Activated CD8-positive, alpha-beta T cell treated with anti-CD3 and anti-CD28 coated beads for 36 hours (primary cell): ENCODE measurements at regions not wholly inside any gene's neighbourhood (a gene's known extent, or its start where the extent isn't known, plus 50 kb on each side); places are given as distances from the start of the nearest gene placed in this dataset.

Source experiments
- ATAC-seq: fragments of 200-7000 bp; cut with Tn5 transposase; one replicate; pipeline ENCODE4 v1.10.0; 2021; ENCODE audit warnings: mild to moderate bottlenecking, moderate library complexity
- CTCF ChIA-PET: fragments of 350-600 bp; sonication (Branson Sonifier 250); formaldehyde crosslinking; loops from one replicate; lab custom pipeline; 2021; ENCODE audit warnings: antibody characterized with exemption; lab: Charles Lee
- POLR2A ChIA-PET: fragments of 350-600 bp; sonication (Branson Sonifier 250); formaldehyde crosslinking; loops from one replicate; lab custom pipeline; 2021; ENCODE audit warnings: antibody characterized with exemption; lab: Charles Lee
- DNase-seq: peaks from one replicate; pipeline ENCODE4 v3.0.0-alpha.2; 2020
- H3K27ac Mint-ChIP-seq: one replicate; pipeline ENCODE4 v1.8.0; 2021; ENCODE audit warnings: mild to moderate bottlenecking, mixed read lengths
- H3K27me3 Mint-ChIP-seq: one replicate; pipeline ENCODE4 v1.8.0; 2021; ENCODE audit warnings: mixed read lengths
- H3K36me3 Mint-ChIP-seq: one replicate; pipeline ENCODE4 v1.8.0; 2021; ENCODE audit warnings: low read depth, mixed read lengths
- H3K4me1 Mint-ChIP-seq: one replicate; pipeline ENCODE4 v1.8.0; 2021; ENCODE audit warnings: low read depth, mixed read lengths
- H3K4me3 Mint-ChIP-seq: one replicate; pipeline ENCODE4 v1.8.0; 2021; ENCODE audit warnings: mild to moderate bottlenecking, moderate library complexity, mixed read lengths
- H3K9me3 Mint-ChIP-seq: one replicate; pipeline ENCODE4 v1.8.0; 2021; ENCODE audit warnings: mixed read lengths
- CTCF ChIP-seq: fragments of 200-600 bp; IDR thresholded peaks from one replicate; pipeline ENCODE4 v1.8.0; 2022; ENCODE audit warnings: antibody characterized with exemption, mild to moderate bottlenecking
- intact Hi-C: fragments of 100-400 bp; cut with micrococcal nuclease; formaldehyde crosslinking; loops from one replicate; pipeline ENCODE4 v1.10.0; 2022

- Mint-ChIP-seq H3K27ac (no peak overlapping the region), H3K27me3 (no peaks in the 10 kb centered on the region), H3K4me3 (no peak overlapping the region), H3K4me1 (no peaks in the 10 kb centered on the region), H3K36me3 (no peaks in the 10 kb centered on the region), H3K9me3 (no peaks in the 10 kb centered on the region)
- CTCF ChIA-PET: interaction anchor here (1.9 kb wide), 1 partner anchor 12 kb away, joined by 6 read pairs; no protein-coding TSS in a partner anchor
- DNase-seq (no peak), ATAC-seq (no peak)
- intact Hi-C loops: no loop called here
- POLR2A ChIA-PET: no interaction called here
- no peak for TF ChIP-seq CTCF
Observed at GRCh38 chr4:64771149-64771548, 361.9 kb upstream of the TECRL start.

GRCh38 chr4:64767547-64767946 lies 358.3 kb upstream of the TECRL start:
- DNase-seq (no peak), ATAC-seq (no peak)
- intact Hi-C loops: no loop called here
- H3K36me3 Mint-ChIP-seq: no peaks in the 10 kb centered on the region
- no peak overlapping the region for H3K4me3 Mint-ChIP-seq
- no peaks in the 10 kb centered on the region for H3K27me3 Mint-ChIP-seq
- H3K9me3 Mint-ChIP-seq: no peaks in the 10 kb centered on the region
- no peaks in the 10 kb centered on the region for H3K4me1 Mint-ChIP-seq
- no peak overlapping the region for H3K27ac Mint-ChIP-seq
- TF ChIP-seq CTCF: no peak
- ChIA-PET CTCF (no interaction called here), POLR2A (no interaction called here)

- ChIA-PET POLR2A (no interaction called here), CTCF (no interaction called here)
- intact Hi-C loops: no loop called here
- no peak overlapping the region for H3K27ac Mint-ChIP-seq
- H3K4me3 Mint-ChIP-seq: no peak overlapping the region
- no peaks in the 10 kb centered on the region for H3K27me3 Mint-ChIP-seq
- H3K4me1 Mint-ChIP-seq: no peaks in the 10 kb centered on the region
- no peak for DNase-seq
- no peaks in the 10 kb centered on the region for H3K36me3 Mint-ChIP-seq
- TF ChIP-seq CTCF: no peak
- ATAC-seq: no peak
- H3K9me3 Mint-ChIP-seq: no peaks in the 10 kb centered on the region
Observed at GRCh38 chr4:64766565-64766964, 357.3 kb upstream of the TECRL start.

- intact Hi-C loops: no loop called here
Observed at GRCh38 chr4:64756016-64756415, 346.8 kb upstream of the TECRL start.

More at GRCh38 chr4:64756016-64756415, 346.8 kb upstream of the TECRL start:
- CTCF ChIA-PET: no interaction called here
- Mint-ChIP-seq H3K9me3 (peaks cover 3% of the 10 kb centered on the region), H3K4me1 (no peaks in the 10 kb centered on the region), H3K27ac (no peak overlapping the region), H3K36me3 (no peaks in the 10 kb centered on the region), H3K27me3 (no peaks in the 10 kb centered on the region), H3K4me3 (no peak overlapping the region)
- DNase-seq (no peak), ATAC-seq (no peak)
- POLR2A ChIA-PET: no interaction called here
- TF ChIP-seq CTCF: no peak
